B cell (primary cell): ENCODE measurements at regions not wholly inside any gene's neighbourhood (a gene's known extent, or its start where the extent isn't known, plus 50 kb on each side); places are given as distances from the start of the nearest gene placed in this dataset.

Source experiments
- CTCF ChIP-seq: fragments of 200-600 bp; IDR thresholded peaks from one replicate; pipeline ENCODE4 v1.8.0; 2022; ENCODE audit warnings: antibody characterized with exemption, mild to moderate bottlenecking
- EZH2 ChIP-seq: IDR thresholded peaks from 2 replicates; pipeline ENCODE4 v1.6.1; 2012; ENCODE audit warnings: borderline replicate concordance, low read depth, mild to moderate bottlenecking, moderate library complexity, low read length; ENCODE audit not compliant: insufficient read depth, poor library complexity, severe bottlenecking

- TF ChIP-seq CTCF: no peak
- no peak for TF ChIP-seq EZH2
Observed at GRCh38 chr13:89322466-89322865, 1651.3 kb downstream of the SLITRK5 start.
